IMR-90 (cell line): ENCODE measurements at regions not wholly inside any gene's neighbourhood (a gene's known extent, or its start where the extent isn't known, plus 50 kb on each side); places are given as distances from the start of the nearest gene placed in this dataset.

Experiments used
- ATAC-seq: fragments of 200-7000 bp; cut with Tn5 transposase; 2 replicates; pipeline ENCODE4 v1.9.1; 2020; ENCODE audit warnings: low read depth, mild to moderate bottlenecking, moderate library complexity
- BruUV-seq: library from RNA; stranded (reverse); fragments of 400-500 nt; replicated peaks from 2 replicates; lab custom pipeline; 2021; lab: Mats Ljungman, UMichigan
- CTCF ChIA-PET: fragments of 300-600 bp; formaldehyde crosslinking; extraction: SDS; loops from one replicate; lab custom pipeline; 2021; ENCODE audit warnings: antibody characterized with exemption; lab: Yijun Ruan, JAX
- POLR2A ChIA-PET: fragments of 300-600 bp; sonication (Branson Sonifier 250); formaldehyde crosslinking; loops from one replicate; lab custom pipeline; 2022; ENCODE audit warnings: antibody characterized with exemption; ENCODE audit not compliant: unreplicated experiment; lab: Charles Lee
- DNase-seq: peaks from one replicate; pipeline ENCODE4 v3.0.0; 2013
- H2AFZ ChIP-seq: replicated peaks from 2 replicates; pipeline ENCODE3; 2013; ENCODE audit warnings: low read length, mild to moderate bottlenecking; ENCODE audit not compliant: poor library complexity
- H2AK5ac ChIP-seq: 2 replicates; pipeline ENCODE4 v1.6.1; 2013; ENCODE audit warnings: low read depth, low read length, inconsistent platforms
- H2AK9ac ChIP-seq: replicated peaks from 2 replicates; pipeline ENCODE3; 2013; ENCODE audit warnings: mild to moderate bottlenecking, low read depth, low read length, moderate library complexity; ENCODE audit not compliant: poor library complexity
- H2BK120ac ChIP-seq: 2 replicates; pipeline ENCODE4 v1.6.1; 2013; ENCODE audit warnings: low read depth, low read length, inconsistent platforms
- H2BK15ac ChIP-seq: 3 replicates; pipeline ENCODE4 v1.6.1; 2013; ENCODE audit warnings: low read depth, low read length, inconsistent platforms
- H2BK20ac ChIP-seq: 2 replicates; pipeline ENCODE4 v1.6.1; 2013; ENCODE audit warnings: low read depth, mild to moderate bottlenecking, inconsistent platforms, low read length, moderate library complexity
- H2BK5ac ChIP-seq: 2 replicates; pipeline ENCODE4 v1.6.1; 2013; ENCODE audit warnings: mild to moderate bottlenecking, low read depth, low read length, inconsistent platforms; ENCODE audit not compliant: poor library complexity, severe bottlenecking
- H3K14ac ChIP-seq: replicated peaks from 2 replicates; pipeline ENCODE4 v1.6.1; 2013; ENCODE audit warnings: low read depth, low read length, inconsistent platforms
- H3K18ac ChIP-seq: 2 replicates; pipeline ENCODE4 v1.6.1; 2013; ENCODE audit warnings: low read depth, low read length, control low read depth
- H3K23ac ChIP-seq: 2 replicates; pipeline ENCODE4 v1.6.1; 2013; ENCODE audit warnings: low read depth, low read length, inconsistent platforms
- H3K27ac ChIP-seq: 2 replicates; pipeline ENCODE4 v1.5.1; 2013; ENCODE audit warnings: mild to moderate bottlenecking, control low read depth, low read length; ENCODE audit not compliant: insufficient read depth
- H3K27me3 ChIP-seq: 2 replicates; pipeline ENCODE4 v1.6.1; 2013; ENCODE audit warnings: low read length; ENCODE audit not compliant: control insufficient read depth, insufficient read depth
- H3K36me3 ChIP-seq: 2 replicates; pipeline ENCODE4 v1.6.1; 2013; ENCODE audit warnings: low read length, mixed read lengths; ENCODE audit not compliant: control insufficient read depth, insufficient read depth
- H3K4ac ChIP-seq: 2 replicates; pipeline ENCODE4 v1.6.1; 2013; ENCODE audit warnings: low read depth, low read length, inconsistent platforms
- H3K4me1 ChIP-seq: 2 replicates; pipeline ENCODE4 v1.6.1; 2013; ENCODE audit warnings: low read length, mixed read lengths; ENCODE audit not compliant: control insufficient read depth, insufficient read depth
- H3K4me2 ChIP-seq: 2 replicates; pipeline ENCODE4 v1.6.1; 2013; ENCODE audit warnings: low read depth, mild to moderate bottlenecking, control low read depth, low read length, moderate library complexity
- H3K4me3 ChIP-seq: 2 replicates; pipeline ENCODE4 v1.5.1; 2013; ENCODE audit warnings: low read depth, mild to moderate bottlenecking, control low read depth, low read length, moderate library complexity; ENCODE audit not compliant: insufficient read depth
- H3K56ac ChIP-seq: 2 replicates; pipeline ENCODE4 v1.6.1; 2013; ENCODE audit warnings: low read length, inconsistent platforms; ENCODE audit not compliant: insufficient read depth; ENCODE audit errors: extremely low read depth
- H3K79me1 ChIP-seq, 2 experiments: 2 replicates each; pipeline ENCODE4 v1.6.1; 2013; ENCODE audit warnings: low read length in 2 of 2, inconsistent platforms in 1 of 2, low read depth in 1 of 2
- H3K9ac ChIP-seq: 2 replicates; pipeline ENCODE4 v1.6.1; 2013; ENCODE audit warnings: low read depth, low read length, control low read depth
- H3K9me1 ChIP-seq: 2 replicates; pipeline ENCODE4 v1.6.1; 2013; ENCODE audit warnings: low read length, inconsistent platforms; ENCODE audit not compliant: insufficient read depth
- H3K9me3 ChIP-seq: 2 replicates; pipeline ENCODE4 v1.6.1; 2013; ENCODE audit warnings: low read length; ENCODE audit not compliant: control insufficient read depth, insufficient read depth
- H4K20me1 ChIP-seq: 2 replicates; pipeline ENCODE4 v1.6.1; 2013; ENCODE audit warnings: low read length, inconsistent platforms; ENCODE audit not compliant: insufficient read depth
- H4K5ac ChIP-seq: 2 replicates; pipeline ENCODE4 v1.6.1; 2013; ENCODE audit warnings: mild to moderate bottlenecking, low read depth, low read length, control low read depth
- H4K8ac ChIP-seq, 2 experiments: 2 replicates each; pipeline ENCODE4 v1.6.1; 2013; ENCODE audit warnings: low read depth in 2 of 2, low read length in 2 of 2, control low read depth in 1 of 2, inconsistent platforms in 1 of 2
- H4K91ac ChIP-seq: 2 replicates; pipeline ENCODE4 v1.6.1; 2013; ENCODE audit warnings: low read depth, low read length, inconsistent platforms; ENCODE audit not compliant: insufficient read depth
- MXI1 ChIP-seq: IDR thresholded peaks from 2 replicates; pipeline ENCODE4 v1.6.1; 2012; ENCODE audit warnings: low read depth, mild to moderate bottlenecking, low read length, moderate library complexity, borderline replicate concordance
- RAD21 ChIP-seq: IDR thresholded peaks from 2 replicates; pipeline ENCODE4 v1.6.1; 2012; ENCODE audit warnings: low read length, improper control_type of control experiment
- WGBS, 2 experiments: methylation state at CpG; one replicate each; pipeline versions ENCODE4 v1.1.5 to v1.1.7; 2013; ENCODE audit warnings: missing lambda C conversion rate in 2 of 2; ENCODE audit not compliant: insufficient read length in 1 of 2; ENCODE audit errors: extremely low coverage in 2 of 2; 5-methylcytosine and 5-hydroxymethylcytosine counted together
- dilution Hi-C: fragments of 300-500 bp; cut with HindIII; formaldehyde crosslinking; loops from one replicate; pipeline ENCODE4 v1.14.3; 2018; ENCODE audit warnings: low sequenced_read_pairs; ENCODE audit not compliant: unreplicated experiment
- in situ Hi-C: fragments of 300-500 bp; cut with MboI; formaldehyde crosslinking; loops from 3 replicates; pipeline ENCODE4 v1.14.3; 2019; ENCODE audit warnings: low sequenced_read_pairs, inconsistent platforms, mixed read lengths
- intact Hi-C: fragments of 100-400 bp; cut with micrococcal nuclease; formaldehyde crosslinking; loops from 2 replicates; pipeline ENCODE4 v1.10.0; 2022
- TF ChIP-seq, protein P1 (sequence below): fragments of 150-350 bp; IDR thresholded peaks from 2 replicates; pipeline ENCODE4 v1.6.1; 2016; ENCODE audit warnings: low read depth, mild to moderate bottlenecking, low read length, moderate library complexity, borderline replicate concordance

- no peak overlapping the region for H4K5ac ChIP-seq
- H3K4me3 ChIP-seq = no peak overlapping the region
- in situ Hi-C loops = no loop called here
- H3K4ac ChIP-seq = no peak overlapping the region
- H3K23ac ChIP-seq = no peak overlapping the region
- no TSS peak for BruUV-seq
- WGBS, 2 experiments = no CpG with 5 or more reads among the region's 5 CpGs
- ChIA-PET CTCF (no interaction called here), POLR2A (no interaction called here)
- H3K14ac ChIP-seq = no peak overlapping the region
- no peak overlapping the region for H4K91ac ChIP-seq
- dilution Hi-C loops = no loop called here
- H2BK15ac ChIP-seq = no peak overlapping the region
- no peaks in the 10 kb centered on the region for H3K36me3 ChIP-seq
- intact Hi-C loops = no loop called here
- H3K27ac ChIP-seq = no peak overlapping the region
- H3K9ac ChIP-seq = no peak overlapping the region
- no peak overlapping the region for H2AK9ac ChIP-seq
- H3K9me1 ChIP-seq = peaks cover 3% of the 10 kb centered on the region; the same call in 1 of the 2 replicates
- TF ChIP-seq RAD21 (no peak), MXI1 (no peak)
- TF ChIP-seq, protein P1, sequence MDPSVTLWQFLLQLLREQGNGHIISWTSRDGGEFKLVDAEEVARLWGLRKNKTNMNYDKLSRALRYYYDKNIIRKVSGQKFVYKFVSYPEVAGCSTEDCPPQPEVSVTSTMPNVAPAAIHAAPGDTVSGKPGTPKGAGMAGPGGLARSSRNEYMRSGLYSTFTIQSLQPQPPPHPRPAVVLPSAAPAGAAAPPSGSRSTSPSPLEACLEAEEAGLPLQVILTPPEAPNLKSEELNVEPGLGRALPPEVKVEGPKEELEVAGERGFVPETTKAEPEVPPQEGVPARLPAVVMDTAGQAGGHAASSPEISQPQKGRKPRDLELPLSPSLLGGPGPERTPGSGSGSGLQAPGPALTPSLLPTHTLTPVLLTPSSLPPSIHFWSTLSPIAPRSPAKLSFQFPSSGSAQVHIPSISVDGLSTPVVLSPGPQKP = no peak
- no peak overlapping the region for H2BK20ac ChIP-seq
- no peak overlapping the region for H3K18ac ChIP-seq
- no peak overlapping the region for H2BK120ac ChIP-seq
- no peak overlapping the region for H4K8ac ChIP-seq
- no peaks in the 10 kb centered on the region for H3K79me1 ChIP-seq
- no peak overlapping the region for H2AK5ac ChIP-seq
- H3K27me3 ChIP-seq = peaks cover 1% of the 10 kb centered on the region; the same call in 1 of the 2 replicates
- no peak overlapping the region for H3K4me2 ChIP-seq
- no peak overlapping the region for H2AFZ ChIP-seq
- no peak overlapping the region for H3K56ac ChIP-seq
- ATAC-seq (no peak), DNase-seq (no peak)
- H4K20me1 ChIP-seq = no peaks in the 10 kb centered on the region
- peaks cover 5% of the 10 kb centered on the region; the same call in 1 of the 2 replicates for H3K4me1 ChIP-seq
- no peak overlapping the region for H2BK5ac ChIP-seq
- H3K9me3 ChIP-seq = no peaks in the 10 kb centered on the region
These were observed 232.6 kb downstream of the TBL1XR1 start for GRCh38 chr3:176964661-176965060.
